DOHH2 (cell line): ENCODE measurements at regions not wholly inside any gene's neighbourhood (a gene's known extent, or its start where the extent isn't known, plus 50 kb on each side); places are given as distances from the start of the nearest gene placed in this dataset.

ENCODE experiments used
- H3F3A ChIP-seq: fragments of 200-600 bp; sonication (generic), shearing (Covaris generic); 2 replicates; pipeline ENCODE4 v1.6.0; 2016; ENCODE audit warnings: antibody characterized with exemption, mild to moderate bottlenecking; ENCODE audit not compliant: control insufficient read depth, insufficient read depth
- H3K27ac ChIP-seq: fragments of 200-600 bp; sonication (generic); 2 replicates; pipeline ENCODE4 v1.5.1; 2014; ENCODE audit warnings: low read depth, mild to moderate bottlenecking, low read length, moderate library complexity
- H3K27me3 ChIP-seq: fragments of 200-600 bp; sonication (generic); 2 replicates; pipeline ENCODE4 v1.6.1; 2014; ENCODE audit warnings: mild to moderate bottlenecking, low read length, mixed read lengths; ENCODE audit not compliant: control insufficient read depth
- H3K36me3 ChIP-seq: fragments of 200-600 bp; sonication (generic); 2 replicates; pipeline ENCODE4 v1.6.1; 2014; ENCODE audit warnings: mild to moderate bottlenecking, low read length, moderate library complexity, mixed read lengths; ENCODE audit not compliant: control insufficient read depth
- H3K4me1 ChIP-seq: fragments of 200-600 bp; sonication (generic); 2 replicates; pipeline ENCODE4 v1.6.1; 2014; ENCODE audit warnings: mild to moderate bottlenecking, low read length, mixed read lengths; ENCODE audit not compliant: control insufficient read depth
- H3K4me2 ChIP-seq: fragments of 200-600 bp; sonication (generic); 2 replicates; pipeline ENCODE4 v1.6.0; 2014; ENCODE audit warnings: mild to moderate bottlenecking, low read length, moderate library complexity
- H3K4me3 ChIP-seq: fragments of 200-600 bp; sonication (generic); 2 replicates; pipeline ENCODE4 v1.5.1; 2014; ENCODE audit warnings: mild to moderate bottlenecking, low read length, mixed read lengths
- H3K79me2 ChIP-seq: fragments of 200-600 bp; sonication (generic); 2 replicates; pipeline ENCODE4 v1.6.1; 2014; ENCODE audit warnings: mild to moderate bottlenecking, low read length, mixed read lengths; ENCODE audit not compliant: control insufficient read depth
- H3K9me2 ChIP-seq: fragments of 200-600 bp; sonication (generic); replicated peaks from 2 replicates; pipeline ENCODE4 v1.6.1; 2014; ENCODE audit warnings: mild to moderate bottlenecking, low read length, mixed read lengths; ENCODE audit not compliant: control insufficient read depth
- H3K9me3 ChIP-seq: fragments of 200-600 bp; sonication (generic); 2 replicates; pipeline ENCODE4 v1.6.1; 2014; ENCODE audit warnings: antibody characterized with exemption, low read length, mixed read lengths; ENCODE audit not compliant: control insufficient read depth, insufficient read depth
- H4K20me1 ChIP-seq: fragments of 200-600 bp; sonication (generic); 2 replicates; pipeline ENCODE4 v1.6.0; 2014; ENCODE audit warnings: low read depth, mild to moderate bottlenecking, antibody characterized with exemption, low read length, moderate library complexity; ENCODE audit not compliant: control insufficient read depth, insufficient read depth
- CTCF ChIP-seq: fragments of 200-600 bp; sonication (generic); IDR thresholded peaks from one replicate; pipeline ENCODE4 v1.5.1; 2014; ENCODE audit warnings: antibody characterized with exemption, mild to moderate bottlenecking, low read depth, low read length; ENCODE audit not compliant: poor library complexity, severe bottlenecking
- EZH2phosphoT487 ChIP-seq: fragments of 200-600 bp; sonication (generic); IDR thresholded peaks from 2 replicates; pipeline ENCODE4 v1.6.1; 2017; ENCODE audit warnings: borderline replicate concordance, mild to moderate bottlenecking, antibody characterized with exemption, low read length, moderate library complexity, mixed read lengths

DNA sequence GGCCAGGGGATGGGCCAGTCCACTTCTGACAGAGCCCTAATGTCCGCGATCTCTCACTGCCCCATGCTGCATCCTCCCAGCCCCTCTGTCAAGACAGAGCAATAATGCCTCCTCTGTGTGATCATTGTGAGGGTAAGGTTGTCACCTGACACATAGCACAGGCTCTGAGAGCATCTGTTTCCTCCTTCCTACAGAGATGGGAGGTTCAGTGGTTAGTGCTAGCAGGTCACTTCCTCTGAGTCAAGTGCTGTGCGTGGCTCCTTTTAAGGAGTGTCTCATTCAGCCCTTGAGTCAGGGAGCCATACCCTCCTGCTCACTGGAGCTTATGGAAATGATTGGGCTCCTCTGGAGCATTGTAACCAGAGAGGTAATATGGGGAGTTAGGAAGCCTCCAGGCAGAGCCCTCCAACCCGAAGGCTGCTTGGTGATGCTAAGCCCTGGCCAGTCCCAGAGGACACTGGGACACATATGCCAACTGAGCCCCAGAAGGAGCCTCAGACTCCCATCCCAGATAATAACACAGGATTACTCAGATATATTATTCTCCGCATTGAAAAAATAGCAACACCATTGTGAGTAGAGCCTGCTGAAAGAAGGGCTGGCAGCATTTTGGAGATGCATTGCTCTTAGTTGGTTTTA lies 189.0 kb downstream of the GALNT1 start:
- Histone ChIP-seq H3K4me3 (no peak overlapping the region), H3K4me2 (no peak overlapping the region), H3K27me3 (0 out of 2 replicates have a peak, but pooled peaks cover 3% of the 10 kb centered on the region), H3F3A (no peaks in the 10 kb centered on the region), H3K9me3 (no peaks in the 10 kb centered on the region), H3K27ac (no peak overlapping the region), H4K20me1 (no peaks in the 10 kb centered on the region), H3K9me2 (no peaks in the 10 kb centered on the region), H3K79me2 (no peaks in the 10 kb centered on the region), H3K36me3 (no peaks in the 10 kb centered on the region), H3K4me1 (no peaks in the 10 kb centered on the region)
- no peak for TF ChIP-seq EZH2phosphoT487
- no peak for TF ChIP-seq CTCF

GRCh38 chr18:35771172-35771571 lies 189.6 kb downstream of the GALNT1 start:
- Histone ChIP-seq H3K79me2 (no peaks in the 10 kb centered on the region), H3F3A (no peaks in the 10 kb centered on the region), H3K27ac (no peak overlapping the region), H3K4me2 (no peak overlapping the region), H3K36me3 (no peaks in the 10 kb centered on the region), H4K20me1 (no peaks in the 10 kb centered on the region), H3K9me3 (no peaks in the 10 kb centered on the region), H3K27me3 (0 out of 2 replicates have a peak, but pooled peaks cover 3% of the 10 kb centered on the region), H3K4me1 (no peaks in the 10 kb centered on the region), H3K4me3 (no peak overlapping the region), H3K9me2 (no peaks in the 10 kb centered on the region)
- TF ChIP-seq CTCF (no peak), EZH2phosphoT487 (no peak)

DNA sequence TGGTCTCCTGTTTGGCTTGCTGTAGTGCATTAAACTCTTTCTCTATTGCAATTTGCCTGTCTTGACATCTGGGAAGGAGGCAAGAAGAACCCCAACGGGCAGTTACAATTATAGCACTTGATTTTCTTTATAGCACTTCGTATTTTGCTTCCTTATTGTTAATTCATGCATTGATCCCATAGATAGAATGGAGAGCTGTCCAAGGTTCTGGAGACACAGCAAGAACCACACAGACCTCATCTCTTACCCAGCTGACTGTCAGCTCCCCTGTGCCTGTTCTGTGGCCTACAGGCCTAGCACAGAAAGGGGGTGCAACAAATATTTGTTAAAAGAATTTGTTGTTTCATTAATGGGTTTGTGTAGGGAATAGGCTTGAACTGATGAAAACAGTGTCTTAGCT lies 194.3 kb downstream of the GALNT1 start:
- H4K20me1 ChIP-seq = no peaks in the 10 kb centered on the region
- no peaks in the 10 kb centered on the region for H3K9me2 ChIP-seq
- H3K27me3 ChIP-seq = no peaks in the 10 kb centered on the region; the same call in 1 of the 2 replicates
- H3K4me1 ChIP-seq = no peaks in the 10 kb centered on the region
- no peak overlapping the region for H3K4me2 ChIP-seq
- H3K36me3 ChIP-seq = no peaks in the 10 kb centered on the region
- H3K4me3 ChIP-seq = no peak overlapping the region
- no peaks in the 10 kb centered on the region for H3F3A ChIP-seq
- TF ChIP-seq CTCF (no peak), EZH2phosphoT487 (no peak)
- no peaks in the 10 kb centered on the region for H3K79me2 ChIP-seq
- H3K27ac ChIP-seq = no peak overlapping the region
- no peaks in the 10 kb centered on the region for H3K9me3 ChIP-seq
